Glomerular visceral epithelial cell (primary cell): ENCODE measurements at regions not wholly inside any gene's neighbourhood (a gene's known extent, or its start where the extent isn't known, plus 50 kb on each side); places are given as distances from the start of the nearest gene placed in this dataset.

Source experiments
- DNase-seq: peaks from one replicate; pipeline ENCODE4 v3.0.0-alpha.2; 2016; ENCODE audit errors: extremely low spot score

DNA sequence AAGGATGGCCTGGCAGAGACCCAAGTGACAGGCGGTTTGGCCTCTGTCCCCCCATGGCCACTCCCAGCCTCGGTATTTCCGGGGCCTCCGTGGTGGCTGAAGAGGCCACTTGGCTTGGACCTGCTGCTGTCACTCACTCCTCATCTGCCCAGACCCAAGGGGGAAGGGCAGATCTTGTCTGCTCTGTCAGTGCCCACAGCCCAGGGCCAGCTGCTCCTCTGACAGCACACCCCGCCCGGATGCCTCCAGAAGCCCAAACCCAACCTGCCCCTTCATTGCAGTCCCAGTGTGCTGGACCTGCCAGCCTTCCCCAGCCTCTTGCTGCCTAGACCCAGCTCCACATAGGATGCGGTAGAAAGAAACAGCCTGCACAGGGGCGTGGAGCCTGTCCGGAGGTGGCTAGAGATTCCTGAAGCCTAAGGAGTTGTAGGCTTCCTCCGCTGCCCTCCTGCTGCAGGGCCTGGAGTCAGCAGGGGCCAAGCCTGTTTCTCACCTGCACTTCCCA, 52.0 kb downstream of the MAGEF1 start:
- peak; percentile 15 for DNase-seq

DNA sequence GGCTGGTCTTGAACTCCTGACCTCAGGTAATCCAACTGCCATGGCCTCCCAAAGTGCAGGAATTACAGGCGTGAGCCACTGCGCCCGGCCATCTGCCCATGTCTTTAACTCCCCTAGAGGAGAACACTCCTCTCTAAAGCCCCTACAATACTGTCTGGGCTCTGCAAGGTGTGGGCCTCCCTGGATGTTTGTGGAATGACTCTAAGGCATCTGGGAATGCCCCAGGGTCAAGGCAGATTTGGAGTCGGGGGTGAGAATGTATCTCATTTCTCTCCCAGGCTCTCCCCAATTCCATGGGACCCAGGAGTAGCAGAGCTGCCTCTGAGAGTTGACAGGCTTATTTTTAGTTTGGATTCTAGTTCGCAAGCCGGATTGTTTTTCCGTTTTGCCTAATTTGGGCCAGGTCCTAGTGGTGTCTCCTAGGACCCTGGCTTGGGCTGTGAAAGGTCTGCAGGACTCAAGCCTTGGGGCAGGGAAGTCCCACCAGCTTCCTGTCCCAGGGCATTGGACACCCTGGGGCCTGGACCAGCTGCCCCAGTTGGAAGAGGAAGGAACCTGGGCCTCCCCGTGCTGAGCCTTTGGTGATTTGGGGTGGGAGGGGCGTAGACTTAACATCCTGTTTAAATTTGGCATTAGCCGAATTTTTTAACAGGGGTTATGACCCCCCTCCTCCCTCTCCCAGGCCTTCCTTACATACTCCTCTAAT, 53.5 kb downstream of the MAGEF1 start:
- DNase-seq = no peak

DNA sequence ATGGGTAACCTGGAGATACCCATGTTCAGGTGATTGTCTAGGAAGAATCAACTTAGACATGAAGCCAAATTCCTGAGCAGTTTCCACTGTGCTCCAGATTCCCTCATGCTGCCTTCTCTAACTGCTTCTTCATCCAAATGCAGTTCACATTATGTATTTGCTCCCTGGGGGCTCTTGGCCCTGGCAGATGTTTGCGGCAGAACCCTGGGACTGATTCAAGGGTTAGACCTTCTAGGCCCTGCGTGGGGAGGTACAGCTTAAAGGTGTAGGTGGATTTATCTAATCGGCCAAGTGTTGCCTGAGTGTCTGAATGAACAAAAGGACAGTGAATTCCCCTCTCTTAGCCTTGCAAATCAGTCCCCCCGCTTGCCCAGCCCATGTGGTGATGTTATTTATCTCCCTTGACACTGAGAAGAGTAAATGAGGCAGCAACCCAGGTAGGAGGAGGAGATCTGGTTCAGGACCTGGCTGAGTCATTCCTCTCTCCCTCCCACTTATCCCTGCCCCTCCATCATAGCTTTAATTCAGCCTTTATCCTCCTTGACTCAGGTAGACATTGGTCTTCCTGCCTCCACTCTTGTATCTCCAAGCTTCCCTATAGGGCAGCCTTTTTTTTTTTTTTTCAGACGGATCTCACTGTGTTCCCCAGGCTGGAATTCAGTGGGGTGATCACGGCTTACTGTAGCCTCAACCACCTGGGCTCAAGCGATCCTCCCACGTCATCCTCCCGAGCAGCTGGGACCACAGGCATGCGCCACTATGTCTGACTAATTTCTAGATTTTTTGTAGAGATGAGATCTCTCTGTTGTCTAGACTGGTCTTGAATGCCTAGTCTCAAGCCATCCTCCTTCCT, 54.8 kb downstream of the MAGEF1 start:
- DNase-seq = peak; percentile 71

DNA sequence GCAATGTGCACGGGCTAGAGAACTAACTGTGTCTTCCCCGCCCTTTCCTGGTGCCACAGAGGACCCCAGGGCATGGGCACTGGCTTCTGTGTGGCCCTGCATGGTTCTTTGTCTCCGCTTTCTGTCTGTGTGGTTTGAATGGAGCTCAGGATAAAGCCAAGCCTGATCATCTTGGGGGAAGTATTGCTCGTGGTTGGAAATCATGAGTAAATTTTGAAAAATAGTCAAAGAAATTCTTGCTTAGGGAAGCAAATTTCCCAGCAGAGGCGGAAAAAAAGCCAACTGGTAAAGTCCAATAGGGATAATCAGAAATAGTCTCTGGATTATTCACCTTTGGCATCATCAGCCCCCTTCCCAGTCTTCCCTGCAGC, 55.4 kb downstream of the MAGEF1 start:
- DNase-seq = no peak

DNA sequence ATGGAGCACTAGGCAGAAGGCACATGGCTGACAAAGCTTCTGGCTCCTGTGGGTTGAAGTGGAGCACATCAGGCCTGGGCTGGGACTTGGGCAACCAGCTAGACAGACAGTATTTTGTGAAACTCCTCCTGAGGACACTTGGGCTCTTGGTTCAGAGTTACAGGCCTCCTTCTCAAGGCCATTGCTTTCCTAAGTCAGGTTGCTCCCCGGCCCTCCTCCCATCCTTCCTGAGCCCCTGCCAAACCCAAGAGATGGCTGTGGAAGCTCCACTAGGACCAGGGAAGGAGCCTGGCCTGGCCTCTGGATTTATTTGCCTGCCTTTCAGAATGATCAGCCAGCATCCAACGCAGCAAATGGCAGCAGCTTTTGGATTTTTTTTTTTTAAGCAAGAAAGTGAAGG, 56.3 kb downstream of the MAGEF1 start:
- no peak for DNase-seq

DNA sequence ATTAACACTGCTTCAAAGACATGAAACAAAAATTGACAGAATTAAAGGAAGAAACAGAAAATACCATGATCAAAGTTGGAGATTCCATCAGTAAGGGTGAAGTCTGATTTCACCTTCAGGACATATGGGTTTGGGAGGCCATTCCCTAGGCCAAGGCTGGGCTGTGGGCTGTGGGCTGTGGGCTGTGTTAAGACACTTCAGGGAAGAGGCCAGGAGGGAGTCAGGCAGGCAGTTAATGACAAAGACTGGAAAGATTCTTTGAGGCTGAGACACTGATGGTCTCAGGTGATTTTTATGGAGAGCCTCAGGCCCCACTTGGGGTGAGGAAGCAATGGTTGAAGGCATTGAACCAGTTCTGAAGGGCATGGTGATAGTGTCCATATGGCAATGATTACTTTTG, 57.5 kb downstream of the MAGEF1 start:
- no peak for DNase-seq

DNA sequence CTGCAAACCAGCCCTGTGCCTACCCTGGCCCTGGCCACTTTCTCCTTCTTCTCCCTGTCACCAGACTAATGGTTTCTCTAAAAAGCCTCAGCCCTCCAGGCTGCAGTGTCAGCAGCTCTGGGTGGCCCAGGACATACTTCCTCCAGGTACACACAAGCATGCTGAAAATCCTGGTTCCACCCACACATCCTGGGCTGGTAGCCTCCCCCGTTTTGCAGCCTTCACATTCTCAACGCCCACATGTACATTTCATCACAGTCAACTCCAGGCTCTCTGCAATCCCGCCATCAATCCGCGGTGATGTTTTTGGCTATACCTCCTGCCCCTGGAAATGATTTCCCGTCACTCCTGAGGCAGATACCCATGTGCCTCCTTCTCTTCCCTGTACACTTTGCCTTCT, 59.4 kb downstream of the MAGEF1 start:
- no peak for DNase-seq

DNA sequence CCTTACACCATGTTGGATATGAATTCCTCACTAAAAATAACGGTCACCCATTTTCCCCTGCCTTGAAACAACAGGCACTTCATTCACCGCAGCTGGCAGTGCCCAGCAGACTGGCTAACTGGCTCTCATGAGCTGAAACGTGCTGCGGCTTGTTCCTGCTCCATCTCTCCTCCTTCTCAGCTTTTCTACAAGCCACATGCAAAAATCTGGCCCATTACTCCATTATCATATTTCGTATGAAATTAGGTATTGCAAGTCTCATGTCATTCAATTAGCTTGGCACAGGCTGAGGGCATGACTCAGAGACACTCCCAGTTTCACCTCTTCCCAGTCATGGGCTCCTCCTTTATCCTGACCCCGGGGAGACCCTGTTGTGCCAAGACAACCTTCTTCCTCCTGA, 60.0 kb downstream of the MAGEF1 start:
- no peak for DNase-seq

DNA sequence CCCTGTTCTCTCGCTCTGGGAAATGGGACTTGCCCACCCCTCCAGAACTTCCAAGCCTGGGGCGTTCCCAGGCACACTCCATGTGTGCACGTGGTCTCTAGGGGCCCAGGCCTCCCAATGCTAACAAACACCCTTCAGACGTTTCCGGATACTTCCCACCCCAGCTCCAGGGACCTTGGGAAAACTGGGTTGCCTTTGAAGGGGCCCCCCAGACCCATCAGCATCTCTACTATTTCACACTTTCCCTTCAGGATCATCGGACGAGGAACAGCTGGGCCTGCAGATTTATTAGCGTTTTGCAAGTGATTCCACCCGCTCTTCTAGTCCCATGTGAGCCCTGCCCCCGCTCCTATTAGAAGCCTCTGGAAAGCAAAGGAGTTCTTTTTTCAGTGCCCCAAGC, 63.2 kb downstream of the MAGEF1 start:
- no peak for DNase-seq

DNA sequence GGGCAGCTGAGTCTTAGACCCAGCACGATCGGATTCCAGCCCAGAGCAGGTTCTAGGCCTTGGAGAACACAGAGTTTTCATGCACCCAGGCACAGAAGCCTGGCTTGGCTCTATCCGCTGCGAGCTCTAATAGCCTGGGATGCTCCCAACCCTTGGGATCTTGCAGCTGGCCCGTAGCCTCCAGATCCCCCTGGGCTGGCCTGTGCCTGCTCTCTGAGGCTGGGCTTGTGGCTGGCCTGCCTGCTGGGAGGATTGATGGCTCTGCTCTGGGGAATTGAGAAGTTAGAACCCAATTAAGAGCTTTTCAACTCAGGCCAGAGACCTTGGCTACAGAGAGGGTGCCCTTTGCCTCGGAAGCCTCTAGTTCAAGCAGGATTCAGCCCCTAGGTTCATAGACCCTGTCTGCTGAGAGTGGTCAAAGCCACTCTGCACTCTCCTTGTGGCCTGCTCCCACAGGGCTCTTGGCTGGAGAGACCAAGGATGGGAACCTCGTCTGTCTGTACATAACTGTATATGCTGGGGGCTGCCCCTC, 64.4 kb downstream of the MAGEF1 start:
- DNase-seq = no peak

DNA sequence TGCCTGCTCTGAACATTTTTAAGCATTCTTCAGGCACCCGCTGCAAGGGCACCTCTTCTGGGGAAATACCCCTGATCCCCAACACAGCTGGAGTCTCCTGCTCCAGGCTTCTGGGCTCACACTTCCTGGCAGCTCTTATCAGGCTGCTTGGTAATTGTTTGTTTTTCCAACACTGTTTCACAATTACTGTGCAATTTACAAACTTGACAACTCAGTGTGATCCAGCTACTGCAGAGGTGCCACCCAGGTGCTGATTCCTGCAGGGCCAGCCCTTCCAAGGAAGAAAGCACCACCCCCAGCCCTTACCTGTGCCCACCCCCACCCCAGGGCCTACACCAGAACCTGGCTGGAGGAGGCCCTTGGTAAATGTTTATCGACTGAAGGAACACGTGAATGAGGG, 66.5 kb downstream of the MAGEF1 start:
- no peak for DNase-seq

DNA sequence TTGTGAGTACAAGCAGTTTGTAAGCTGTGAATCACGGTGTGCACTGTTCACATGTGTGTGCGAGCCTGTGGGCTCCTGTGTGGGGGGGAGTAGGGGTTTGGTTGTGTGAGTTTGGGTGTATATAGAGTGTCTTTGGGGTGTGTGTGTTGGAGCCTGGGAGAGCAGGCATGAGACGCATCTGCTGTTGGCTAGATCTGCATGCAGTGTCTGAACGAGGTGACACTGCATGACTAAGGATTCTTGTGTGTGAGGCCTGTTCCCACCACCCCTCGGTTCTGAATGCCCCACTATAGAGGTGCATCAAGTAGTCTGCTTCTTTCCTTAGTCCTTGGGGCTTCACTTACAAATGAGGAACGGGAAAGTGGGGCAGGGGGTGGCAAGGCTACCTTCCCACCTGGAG, 68.4 kb downstream of the MAGEF1 start:
- DNase-seq = no peak

DNA sequence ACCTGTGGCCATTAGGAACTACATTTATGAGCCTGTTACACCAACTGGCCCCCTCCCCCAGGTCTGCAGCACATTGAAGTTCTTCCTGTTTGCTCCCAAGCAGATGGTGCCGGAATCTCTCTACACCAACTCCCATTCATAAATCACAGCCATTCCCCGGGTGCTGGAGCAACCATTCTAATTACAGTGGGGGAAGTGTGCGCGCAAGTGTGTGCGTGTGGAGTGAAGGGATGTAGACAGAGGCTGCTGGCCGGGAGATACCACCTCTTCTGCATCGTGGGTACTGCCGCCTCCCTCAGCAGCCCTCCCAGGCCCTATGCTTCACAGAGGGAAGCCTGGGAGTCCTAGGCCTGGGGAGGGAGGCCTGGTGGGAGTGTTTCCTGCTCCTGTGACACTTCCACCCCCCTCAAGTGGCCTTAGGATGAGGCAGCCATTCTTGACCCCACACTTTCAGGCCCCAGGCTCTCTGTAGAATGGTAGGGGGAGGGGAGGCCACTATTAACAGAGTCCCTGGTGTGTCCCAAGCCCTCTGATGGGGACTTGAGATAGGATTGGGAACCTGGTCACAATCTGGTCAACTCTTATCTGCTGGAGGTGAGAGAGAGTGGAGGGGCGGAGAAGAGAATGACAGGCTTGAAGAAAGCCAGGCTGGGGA, 69.1 kb downstream of the MAGEF1 start:
- DNase-seq = no peak

DNA sequence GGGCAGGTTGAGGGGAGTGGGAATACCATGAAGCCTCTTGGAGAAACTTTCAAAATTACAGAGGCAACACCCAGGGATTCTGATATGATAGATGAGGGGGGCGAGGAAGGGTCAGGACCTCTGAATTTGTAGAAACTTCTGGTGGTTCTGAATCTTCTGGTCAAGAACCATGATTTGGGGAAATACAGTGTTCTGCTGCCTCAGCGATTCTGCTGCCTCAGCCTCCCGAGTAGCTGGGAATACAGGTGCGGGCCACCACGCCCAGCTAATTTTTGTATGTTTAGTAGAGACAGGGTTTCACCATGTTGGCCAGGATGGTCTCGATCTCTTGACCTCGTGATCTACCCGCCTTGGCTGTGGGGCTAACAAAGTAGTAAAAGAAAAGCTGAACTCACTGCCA, 70.4 kb downstream of the MAGEF1 start:
- no peak for DNase-seq

DNA sequence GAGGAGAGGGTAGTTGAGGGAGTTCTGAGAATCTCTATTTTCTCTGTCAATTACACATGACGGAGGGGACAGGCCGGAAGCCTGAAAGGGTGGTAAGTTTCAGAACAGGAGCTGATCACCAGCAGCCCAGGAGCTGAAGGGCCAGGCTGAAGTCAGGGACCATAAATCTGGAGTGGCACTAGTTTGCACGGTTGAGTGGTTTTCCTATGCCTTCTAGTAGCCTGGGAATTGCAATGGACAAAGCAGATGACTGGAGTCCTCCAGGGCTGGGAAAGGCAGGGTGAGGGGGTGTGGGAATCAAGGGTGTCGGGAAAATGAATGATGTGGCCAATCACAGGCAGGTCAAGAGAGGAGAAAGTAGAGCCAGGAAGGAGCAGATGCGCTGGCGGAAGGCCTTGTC, 72.5 kb downstream of the MAGEF1 start:
- no peak for DNase-seq

DNA sequence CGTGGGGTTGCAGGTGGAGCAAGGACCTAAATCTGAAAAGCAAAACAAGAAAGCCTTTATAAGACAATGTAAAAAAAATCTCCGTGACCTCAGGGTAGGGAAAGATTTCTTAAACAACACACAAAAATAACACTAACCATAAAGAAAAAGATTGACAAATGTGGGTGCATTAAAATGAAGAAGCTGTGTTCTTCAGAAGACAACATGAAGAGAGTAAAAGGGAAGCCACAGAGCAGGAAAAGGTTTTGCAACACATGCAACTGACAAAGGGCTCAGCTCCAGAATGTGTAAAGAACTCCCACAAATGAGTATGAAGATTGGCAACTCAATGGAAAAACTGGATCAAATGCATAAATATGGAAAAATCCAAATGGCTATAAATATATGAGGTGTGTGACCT, 74.2 kb downstream of the MAGEF1 start:
- DNase-seq = no peak

DNA sequence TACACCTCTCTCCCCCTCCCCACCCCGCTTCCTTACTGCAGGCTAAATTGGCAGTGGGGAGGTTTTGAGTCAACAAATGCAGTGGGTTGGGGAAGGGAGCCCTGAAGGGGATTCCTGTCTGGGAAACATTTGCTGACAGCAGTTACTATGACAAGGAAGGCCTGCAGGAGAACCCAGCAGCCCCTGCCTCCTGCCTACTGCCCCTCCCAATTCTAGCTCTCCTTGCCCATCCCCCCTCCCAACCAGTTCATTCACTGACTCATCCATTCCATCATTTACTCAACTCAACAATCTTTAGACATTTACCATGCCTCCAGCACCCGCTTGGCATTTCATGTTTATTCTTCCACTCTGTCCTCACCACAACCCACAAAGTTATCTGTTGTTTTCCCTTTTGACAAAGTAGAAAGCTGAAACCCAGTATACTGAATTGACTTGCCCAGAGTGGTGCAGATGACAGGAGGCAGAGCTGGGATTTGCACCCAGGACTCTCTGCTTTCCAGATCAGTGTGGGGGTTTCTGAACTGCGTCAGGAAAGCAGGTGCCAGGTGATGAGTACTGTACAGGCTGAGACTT, 75.0 kb downstream of the MAGEF1 start:
- peak; percentile 20 for DNase-seq

DNA sequence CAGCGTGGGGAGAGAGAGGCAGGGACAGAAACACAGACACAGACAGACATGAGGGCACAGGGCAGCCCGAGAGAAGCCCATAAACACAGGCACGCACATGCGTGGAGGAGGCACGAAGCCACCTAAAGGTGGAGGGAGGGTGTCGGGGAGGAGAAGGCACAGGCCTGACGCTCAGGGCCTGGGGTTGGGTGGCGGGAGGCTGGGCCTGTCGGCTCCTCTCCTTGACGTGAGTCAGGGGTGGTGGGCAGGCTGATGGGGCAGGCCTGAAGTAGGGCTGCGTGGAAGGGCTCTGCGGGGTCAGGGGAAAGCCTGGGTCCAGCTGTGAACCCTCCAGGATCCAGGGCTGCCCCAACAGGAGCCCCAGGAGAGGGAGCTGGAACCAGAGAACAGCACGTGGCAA, 74.2 kb downstream of the EPHB3 start:
- no peak for DNase-seq

DNA sequence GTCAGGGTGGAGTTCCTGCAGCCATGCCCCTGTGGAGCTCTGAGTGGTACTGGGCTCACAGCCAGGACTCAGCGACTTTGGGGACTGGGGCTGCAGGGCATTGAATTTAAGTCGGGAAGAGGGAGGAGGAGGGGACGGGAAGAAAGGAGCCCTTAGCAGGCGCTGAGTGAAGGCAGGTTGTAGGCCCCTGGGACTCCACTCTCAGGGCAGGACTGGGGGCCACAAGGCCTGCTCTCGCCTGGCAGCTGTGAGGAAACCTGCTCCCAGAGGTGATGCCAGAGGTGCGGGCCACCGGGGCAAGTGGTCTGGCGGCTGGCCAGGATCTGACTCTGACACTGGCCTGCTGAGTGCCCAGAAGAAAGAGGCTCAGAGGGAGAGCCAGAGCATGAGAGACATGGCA, 73.5 kb downstream of the EPHB3 start:
- no peak for DNase-seq

DNA sequence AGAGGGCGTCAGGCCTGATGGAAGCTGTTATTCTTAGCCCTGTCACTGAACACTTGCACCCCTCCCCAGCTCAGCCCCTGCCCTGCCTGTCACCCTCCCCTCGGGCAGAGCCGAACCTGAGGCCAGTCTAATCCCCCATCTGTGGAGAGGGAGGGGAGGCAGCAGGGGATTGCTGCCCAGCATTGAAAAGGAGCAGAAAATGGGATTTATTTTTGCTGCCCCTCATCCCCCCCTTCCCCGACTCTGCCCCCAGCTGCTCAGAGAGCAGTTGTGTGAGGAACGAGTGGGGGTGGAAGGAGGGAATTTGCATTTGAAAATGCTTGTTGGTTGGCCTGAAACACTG, 71.6 kb downstream of the EPHB3 start:
- no peak for DNase-seq

DNA sequence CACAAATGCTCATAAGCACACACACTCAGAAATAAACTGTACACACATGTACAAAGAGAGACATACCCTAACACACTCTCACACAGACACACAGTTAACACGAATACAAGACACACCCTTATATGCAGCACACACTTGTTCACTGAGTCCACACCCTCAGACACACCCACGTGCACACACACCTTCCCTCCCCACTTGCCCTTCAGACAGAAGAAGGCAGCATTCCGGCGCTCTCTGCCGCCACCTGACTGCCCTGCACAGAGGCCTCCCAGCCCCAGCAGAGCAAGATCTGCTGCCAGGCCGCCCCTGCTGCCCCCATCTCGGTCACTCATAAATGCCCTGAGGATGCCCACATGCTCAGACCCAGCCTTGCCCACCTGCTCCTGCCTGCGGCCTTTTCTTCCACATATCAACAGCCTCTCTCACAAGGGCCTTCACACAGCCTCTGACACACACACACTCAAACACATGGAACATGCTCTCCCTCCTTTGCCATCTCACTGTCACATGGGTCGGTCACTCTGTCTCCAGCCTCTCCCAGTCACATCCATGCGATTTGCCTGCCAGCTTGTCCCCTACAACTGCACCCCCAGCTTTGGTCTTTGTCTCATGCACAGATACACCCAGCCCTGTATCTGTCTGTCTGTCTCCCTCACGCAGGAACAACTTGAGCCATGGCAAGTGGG, 71.1 kb downstream of the EPHB3 start:
- no peak for DNase-seq
